ENCODE measurements at regions not wholly inside any gene's neighbourhood (a gene's known extent, or its start where the extent isn't known, plus 50 kb on each side); places are given as distances from the start of the nearest gene placed in this dataset.

- Histone ChIP-seq H3K27ac (no peak overlapping the region), H3K9me3 (peaks cover 0 to 14% (median 0%) of the 10 kb centered on the region in 8 donors), H3K4me1 (no peaks in the 10 kb centered on the region), H3K4me3 (no peak overlapping the region), H3K36me3 (no peaks in the 10 kb centered on the region), H3K27me3 (replicated peaks in 1 of 7) (no peaks in the 10 kb centered on the region)
- TF ChIP-seq POLR2A (IDR thresholded peaks at IDR 0.05): no peak
- TF ChIP-seq, protein P1, sequence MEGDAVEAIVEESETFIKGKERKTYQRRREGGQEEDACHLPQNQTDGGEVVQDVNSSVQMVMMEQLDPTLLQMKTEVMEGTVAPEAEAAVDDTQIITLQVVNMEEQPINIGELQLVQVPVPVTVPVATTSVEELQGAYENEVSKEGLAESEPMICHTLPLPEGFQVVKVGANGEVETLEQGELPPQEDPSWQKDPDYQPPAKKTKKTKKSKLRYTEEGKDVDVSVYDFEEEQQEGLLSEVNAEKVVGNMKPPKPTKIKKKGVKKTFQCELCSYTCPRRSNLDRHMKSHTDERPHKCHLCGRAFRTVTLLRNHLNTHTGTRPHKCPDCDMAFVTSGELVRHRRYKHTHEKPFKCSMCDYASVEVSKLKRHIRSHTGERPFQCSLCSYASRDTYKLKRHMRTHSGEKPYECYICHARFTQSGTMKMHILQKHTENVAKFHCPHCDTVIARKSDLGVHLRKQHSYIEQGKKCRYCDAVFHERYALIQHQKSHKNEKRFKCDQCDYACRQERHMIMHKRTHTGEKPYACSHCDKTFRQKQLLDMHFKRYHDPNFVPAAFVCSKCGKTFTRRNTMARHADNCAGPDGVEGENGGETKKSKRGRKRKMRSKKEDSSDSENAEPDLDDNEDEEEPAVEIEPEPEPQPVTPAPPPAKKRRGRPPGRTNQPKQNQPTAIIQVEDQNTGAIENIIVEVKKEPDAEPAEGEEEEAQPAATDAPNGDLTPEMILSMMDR (IDR thresholded peaks at IDR 0.05 in 8 of 11, conservative IDR thresholded peaks at IDR 0.05 in 3 of 11): no peak
- no peak for TF ChIP-seq POLR2AphosphoS5 (IDR thresholded peaks at IDR 0.05)
- intact Hi-C loops (cut with DNase I; ENCODE audit: low total_unique reads): no loop called here
- no peak for DNase-seq
Observed at GRCh38 chr4:104205116-104205515, 289.6 kb downstream of the CXXC4 start.

GRCh38 chr4:104188301-104188700 is 306.4 kb downstream of the CXXC4 start:
- WGBS, 5 donors: 0 to 18% (median 7%) methylated on average over 1 of the region's 1 CpG
- H3K36me3 ChIP-seq: no peaks in the 10 kb centered on the region
- H3K27me3 ChIP-seq (replicated peaks in 1 of 7): no peaks in the 10 kb centered on the region
- H3K4me1 ChIP-seq: no peaks in the 10 kb centered on the region
- H3K9me3 ChIP-seq: peaks cover 0 to under 1% (median 0%) of the 10 kb centered on the region in 8 donors
- no peak overlapping the region for H3K4me3 ChIP-seq
- TF ChIP-seq, protein P1 (IDR thresholded peaks at IDR 0.05 in 8 of 11, conservative IDR thresholded peaks at IDR 0.05 in 3 of 11): no peak
- TF ChIP-seq POLR2A (IDR thresholded peaks at IDR 0.05) (no peak), POLR2AphosphoS5 (IDR thresholded peaks at IDR 0.05) (no peak)
- no peak for DNase-seq
- intact Hi-C loops (cut with DNase I; ENCODE audit: low total_unique reads): no loop called here
- no peak overlapping the region for H3K27ac ChIP-seq

- H3K9me3 ChIP-seq: no peaks in the 10 kb centered on the region
- no peak overlapping the region for H3K27ac ChIP-seq
- intact Hi-C loops (cut with DNase I; ENCODE audit: low total_unique reads): no loop called here
- no peaks in the 10 kb centered on the region for H3K36me3 ChIP-seq
- 56 to 73% (median 63%) methylated on average over 1 of the region's 1 CpG for WGBS, 5 donors
- TF ChIP-seq POLR2AphosphoS5 (IDR thresholded peaks at IDR 0.05) (no peak), POLR2A (IDR thresholded peaks at IDR 0.05) (no peak)
- TF ChIP-seq, protein P1 (IDR thresholded peaks at IDR 0.05 in 8 of 11, conservative IDR thresholded peaks at IDR 0.05 in 3 of 11): no peak
- H3K4me1 ChIP-seq: no peaks in the 10 kb centered on the region
- no peaks in the 10 kb centered on the region for H3K27me3 ChIP-seq (replicated peaks in 1 of 7)
- no peak overlapping the region for H3K4me3 ChIP-seq
- DNase-seq: no peak
Observed at GRCh38 chr4:104169437-104169836, 325.3 kb downstream of the CXXC4 start.

DNA sequence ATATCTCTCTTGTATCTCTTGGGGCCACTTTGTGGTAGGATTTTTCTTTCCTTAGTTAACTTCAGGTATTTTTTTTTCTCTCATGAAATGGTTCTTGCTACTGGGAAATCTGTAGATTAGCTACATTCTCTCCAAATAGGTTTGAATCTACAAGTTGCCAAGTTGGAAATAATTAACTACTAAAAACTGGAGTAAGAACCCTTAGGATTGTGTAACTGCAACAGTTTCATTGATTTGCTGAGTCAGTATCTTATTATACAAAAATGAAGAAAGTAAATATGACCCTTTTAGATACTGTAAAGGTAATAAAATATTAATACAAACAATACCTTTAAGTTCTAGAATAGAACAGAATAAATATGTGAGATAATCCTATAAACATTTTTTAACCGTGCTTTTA is 327.9 kb downstream of the CXXC4 start:
- no peak for DNase-seq
- Histone ChIP-seq H3K9me3 (no peaks in the 10 kb centered on the region), H3K27me3 (replicated peaks in 1 of 7) (no peaks in the 10 kb centered on the region), H3K4me1 (no peaks in the 10 kb centered on the region), H3K4me3 (no peak overlapping the region), H3K27ac (no peak overlapping the region), H3K36me3 (no peaks in the 10 kb centered on the region)
- intact Hi-C loops (cut with DNase I; ENCODE audit: low total_unique reads): no loop called here
- TF ChIP-seq, protein P1 (IDR thresholded peaks at IDR 0.05 in 8 of 11, conservative IDR thresholded peaks at IDR 0.05 in 3 of 11): no peak
- no peak for TF ChIP-seq POLR2AphosphoS5 (IDR thresholded peaks at IDR 0.05)
- WGBS, 5 donors: 54 to 77% (median 63%) methylated on average over 1 of the region's 1 CpG
